Left ventricle myocardium inferior (tissue), 1 donor: ENCODE measurements at regions not wholly inside any gene's neighbourhood (a gene's known extent, or its start where the extent isn't known, plus 50 kb on each side); places are given as distances from the start of the nearest gene placed in this dataset.

ENCODE experiments used
- DNase-seq: peaks from one replicate; pipeline ENCODE4 v3.0.0-alpha.2; 2020
- H3K27ac ChIP-seq: fragments of 200-600 bp; replicated peaks from 2 replicates; pipeline ENCODE4 v1.8.0; 2021
- H3K27me3 ChIP-seq: fragments of 200-600 bp; 2 replicates; pipeline ENCODE4 v1.8.0; 2021; ENCODE audit warnings: low read depth
- H3K36me3 ChIP-seq: fragments of 200-600 bp; 2 replicates; pipeline ENCODE4 v1.8.0; 2021
- H3K4me1 ChIP-seq: fragments of 200-600 bp; 2 replicates; pipeline ENCODE4 v1.8.0; 2021
- H3K4me3 ChIP-seq: fragments of 200-600 bp; 2 replicates; pipeline ENCODE4 v1.8.0; 2021; ENCODE audit warnings: mild to moderate bottlenecking, moderate library complexity
- H3K9me3 ChIP-seq: fragments of 200-600 bp; replicated peaks from 2 replicates; pipeline ENCODE4 v1.8.0; 2021
- intact Hi-C: fragments of 100-400 bp; cut with micrococcal nuclease; formaldehyde crosslinking; loops from one replicate; pipeline ENCODE4 v1.11.0; 2022
- TF ChIP-seq, protein P1 (sequence below): fragments of 200-600 bp; IDR thresholded peaks from 2 replicates; pipeline ENCODE4 v1.8.0; 2021; ENCODE audit warnings: antibody characterized with exemption, mild to moderate bottlenecking, borderline replicate concordance
- donor health status: DM: no; HTN: yes; CAD: no; lungs with severe emphysema.

DNA sequence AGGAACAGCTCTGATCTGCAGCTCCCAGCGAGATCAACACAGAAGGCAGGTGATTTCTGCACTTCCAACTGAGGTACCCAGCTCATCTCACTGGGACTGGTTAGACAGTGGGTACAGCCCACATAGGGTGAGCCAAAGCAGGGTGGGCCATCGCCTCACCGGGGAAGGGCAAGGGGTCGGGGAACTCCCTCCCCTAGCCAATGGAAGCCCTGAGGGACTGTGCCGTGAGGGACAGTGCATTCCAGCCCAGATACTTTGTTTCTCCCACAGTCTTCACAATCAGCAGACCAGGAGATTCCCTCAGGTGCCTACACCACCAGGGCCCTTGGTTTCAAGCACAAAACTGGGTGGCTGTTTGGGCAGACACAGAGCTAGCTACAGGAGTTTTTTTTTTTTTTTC, 555.9 kb downstream of the BCOR start:
- no peaks in the 10 kb centered on the region for H3K27me3 ChIP-seq
- no peak overlapping the region for H3K4me3 ChIP-seq
- no peaks in the 10 kb centered on the region for H3K36me3 ChIP-seq
- intact Hi-C loops = no loop called here
- no peak for DNase-seq
- no peaks in the 10 kb centered on the region for H3K4me1 ChIP-seq
- TF ChIP-seq, protein P1, sequence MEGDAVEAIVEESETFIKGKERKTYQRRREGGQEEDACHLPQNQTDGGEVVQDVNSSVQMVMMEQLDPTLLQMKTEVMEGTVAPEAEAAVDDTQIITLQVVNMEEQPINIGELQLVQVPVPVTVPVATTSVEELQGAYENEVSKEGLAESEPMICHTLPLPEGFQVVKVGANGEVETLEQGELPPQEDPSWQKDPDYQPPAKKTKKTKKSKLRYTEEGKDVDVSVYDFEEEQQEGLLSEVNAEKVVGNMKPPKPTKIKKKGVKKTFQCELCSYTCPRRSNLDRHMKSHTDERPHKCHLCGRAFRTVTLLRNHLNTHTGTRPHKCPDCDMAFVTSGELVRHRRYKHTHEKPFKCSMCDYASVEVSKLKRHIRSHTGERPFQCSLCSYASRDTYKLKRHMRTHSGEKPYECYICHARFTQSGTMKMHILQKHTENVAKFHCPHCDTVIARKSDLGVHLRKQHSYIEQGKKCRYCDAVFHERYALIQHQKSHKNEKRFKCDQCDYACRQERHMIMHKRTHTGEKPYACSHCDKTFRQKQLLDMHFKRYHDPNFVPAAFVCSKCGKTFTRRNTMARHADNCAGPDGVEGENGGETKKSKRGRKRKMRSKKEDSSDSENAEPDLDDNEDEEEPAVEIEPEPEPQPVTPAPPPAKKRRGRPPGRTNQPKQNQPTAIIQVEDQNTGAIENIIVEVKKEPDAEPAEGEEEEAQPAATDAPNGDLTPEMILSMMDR = no peak
- H3K9me3 ChIP-seq = no peaks in the 10 kb centered on the region
- no peak overlapping the region for H3K27ac ChIP-seq

DNA sequence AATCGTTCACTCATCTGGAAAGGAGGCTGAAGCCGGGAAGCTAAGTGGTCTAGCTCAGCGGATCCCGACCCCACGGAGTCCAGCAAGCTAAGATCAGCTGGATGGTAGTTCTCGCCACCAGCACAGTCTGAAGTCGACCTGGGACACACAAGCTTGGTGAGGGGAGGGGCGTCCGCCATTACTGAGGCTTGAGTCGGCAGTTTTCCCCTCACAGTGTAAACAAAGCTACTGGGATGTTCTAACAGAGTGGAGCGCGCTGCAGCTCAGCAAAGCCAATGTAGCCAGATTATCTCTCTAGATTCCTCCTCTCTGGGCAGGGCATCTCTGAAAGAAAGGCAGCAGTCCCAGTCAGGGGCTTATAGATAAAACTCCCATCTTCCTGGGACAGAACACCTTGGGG, 555.4 kb downstream of the BCOR start:
- Histone ChIP-seq H3K27ac (no peak overlapping the region), H3K4me1 (no peaks in the 10 kb centered on the region), H3K9me3 (no peaks in the 10 kb centered on the region), H3K36me3 (no peaks in the 10 kb centered on the region), H3K4me3 (no peak overlapping the region), H3K27me3 (no peaks in the 10 kb centered on the region)
- no peak for DNase-seq
- intact Hi-C loops = no loop called here
- TF ChIP-seq, protein P1 = no peak

DNA sequence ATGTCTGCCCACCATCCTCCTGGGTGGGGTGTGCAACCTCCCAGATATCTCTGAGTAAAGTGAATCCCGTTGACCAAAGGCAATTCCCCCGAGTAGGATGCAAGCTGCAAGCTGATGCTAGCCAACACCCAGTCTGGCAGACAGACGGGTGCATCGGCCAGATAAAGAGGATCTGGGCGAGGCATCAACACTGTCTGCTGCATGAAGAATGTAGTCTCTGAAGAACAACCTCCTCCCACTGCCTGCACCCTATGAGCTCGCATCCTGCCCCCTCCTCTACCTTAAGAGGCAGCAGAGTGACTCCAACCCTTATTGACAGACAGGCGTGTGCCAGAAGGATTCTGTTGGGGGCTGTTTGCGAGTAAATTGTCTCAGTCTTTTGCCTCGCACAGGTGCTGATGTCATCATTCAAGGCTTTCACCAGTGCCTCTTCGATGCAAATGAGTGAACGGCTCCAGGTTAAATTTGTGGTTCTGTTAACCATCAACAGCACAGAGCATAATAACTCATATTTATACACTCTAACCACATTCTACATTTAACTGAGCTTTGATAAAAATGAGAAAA, 546.9 kb downstream of the BCOR start:
- intact Hi-C loops = no loop called here
- Histone ChIP-seq H3K9me3 (no peaks in the 10 kb centered on the region), H3K27ac (no peak overlapping the region)

DNA sequence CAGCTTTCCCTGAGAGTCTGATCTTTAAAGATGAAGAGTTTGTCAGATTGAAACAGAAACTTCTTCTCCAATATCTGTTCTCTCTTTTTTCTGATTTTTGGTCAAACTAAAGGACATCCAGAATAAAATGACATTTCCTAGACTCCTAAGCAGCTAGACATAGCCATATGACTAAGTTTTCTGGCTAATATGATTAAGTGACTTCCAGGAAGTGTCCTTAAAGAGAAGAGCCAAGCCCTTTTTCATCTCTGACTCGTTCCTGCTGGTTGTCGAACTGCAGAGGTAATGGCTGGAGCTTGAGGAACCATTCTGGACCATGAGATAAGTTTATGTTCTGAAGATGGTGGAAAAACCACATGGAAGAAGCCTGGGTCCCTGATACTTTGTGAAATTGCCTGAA, 546.0 kb downstream of the BCOR start:
- H3K4me3 ChIP-seq = no peak overlapping the region
- TF ChIP-seq, protein P1 = no peak
- no peaks in the 10 kb centered on the region for H3K36me3 ChIP-seq
- no peak overlapping the region for H3K27ac ChIP-seq
- H3K9me3 ChIP-seq = no peaks in the 10 kb centered on the region
- intact Hi-C loops = no loop called here
- no peaks in the 10 kb centered on the region for H3K27me3 ChIP-seq
- no peak for DNase-seq
- no peaks in the 10 kb centered on the region for H3K4me1 ChIP-seq

More for the DNA sequence above, 546.9 kb downstream of the BCOR start:
- TF ChIP-seq, protein P1 = no peak
- Histone ChIP-seq H3K4me1 (no peaks in the 10 kb centered on the region), H3K4me3 (no peak overlapping the region), H3K27me3 (no peaks in the 10 kb centered on the region), H3K36me3 (no peaks in the 10 kb centered on the region)
- no peak for DNase-seq

DNA sequence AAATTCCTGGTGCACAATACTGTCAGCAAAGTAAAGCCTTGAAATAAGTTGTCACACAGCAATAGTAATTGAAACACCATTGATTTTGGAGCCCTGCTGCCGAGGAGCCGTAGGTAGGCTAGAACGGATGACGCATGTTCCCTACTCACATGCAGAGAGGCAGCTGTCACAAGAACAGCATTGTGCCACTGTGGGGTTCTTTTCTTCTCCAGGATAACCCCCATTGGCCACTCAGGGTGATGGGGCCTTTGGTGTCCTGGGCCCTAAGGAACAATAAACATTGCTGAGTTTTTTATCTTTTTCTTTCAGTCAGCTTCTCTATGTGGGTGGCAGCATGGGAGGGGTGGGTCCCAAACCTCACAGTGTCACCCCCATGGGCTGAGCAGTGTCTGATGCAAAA, 542.3 kb downstream of the BCOR start:
- TF ChIP-seq, protein P1 = no peak
- Histone ChIP-seq H3K27ac (no peak overlapping the region), H3K27me3 (no peaks in the 10 kb centered on the region), H3K4me3 (no peak overlapping the region), H3K9me3 (no peaks in the 10 kb centered on the region), H3K36me3 (no peaks in the 10 kb centered on the region), H3K4me1 (no peaks in the 10 kb centered on the region)
- DNase-seq = no peak
- intact Hi-C loops = no loop called here
